Breast epithelium (tissue), 4 donors: ENCODE measurements at regions not wholly inside any gene's neighbourhood (a gene's known extent, or its start where the extent isn't known, plus 50 kb on each side); places are given as distances from the start of the nearest gene placed in this dataset.

ENCODE experiments used
- DNase-seq, 2 donors: peaks; one replicate each; pipeline ENCODE4 v3.0.0-alpha.2; 2019; ENCODE audit warnings: low spot score in 2 of 2
- H3K27ac ChIP-seq, 2 donors: fragments of 200-600 bp; sonication (generic) in 1 of 2; one replicate each; pipeline ENCODE4 v1.5.1; 2016 to 2019; ENCODE audit warnings: mild to moderate bottlenecking in 1 of 2
- H3K27me3 ChIP-seq, 2 donors: fragments of 200-600 bp; sonication (generic) in 1 of 2; one replicate each; pipeline versions ENCODE4 v1.5.1 to v1.6.0; 2017 to 2019; ENCODE audit warnings: control low read depth in 1 of 2, mild to moderate bottlenecking in 1 of 2
- H3K36me3 ChIP-seq: fragments of 200-600 bp; one replicate; pipeline ENCODE4 v1.5.1; 2019
- H3K4me1 ChIP-seq, 2 donors: fragments of 200-600 bp; sonication (generic); one replicate each; pipeline ENCODE4 v1.5.1; 2016 to 2019; ENCODE audit warnings: control low read depth in 1 of 2
- H3K4me3 ChIP-seq, 3 donors: fragments of 200-600 bp; sonication (generic); 1 replicate in 2 of 3; 2 replicates in 1 of 3; pipeline ENCODE4 v1.5.1; 2016 to 2019; ENCODE audit warnings: mild to moderate bottlenecking in 3 of 3, moderate library complexity in 2 of 3
- H3K9me3 ChIP-seq, 2 donors: fragments of 200-600 bp; sonication (generic) in 1 of 2; one replicate each; pipeline ENCODE4 v1.5.1; 2016 to 2019; ENCODE audit warnings: control low read depth in 1 of 2
- CTCF ChIP-seq, 3 donors: fragments of 450-650 bp; IDR thresholded peaks; one replicate each; pipeline ENCODE4 v1.5.1; 2016 to 2017; ENCODE audit warnings: antibody characterized with exemption in 3 of 3, mild to moderate bottlenecking in 3 of 3, moderate library complexity in 3 of 3
- POLR2A ChIP-seq: fragments of 450-650 bp; IDR thresholded peaks from one replicate; pipeline ENCODE4 v1.6.1; 2016; ENCODE audit warnings: antibody characterized with exemption, mild to moderate bottlenecking, moderate library complexity
- POLR2AphosphoS5 ChIP-seq, 3 donors: sonication (generic); formaldehyde crosslinking; IDR thresholded peaks; one replicate each; pipeline ENCODE4 v1.6.1; 2017; ENCODE audit warnings: antibody characterized with exemption in 3 of 3
- intact Hi-C: fragments of 100-400 bp; cut with DNase I; formaldehyde crosslinking; loops from one replicate; pipeline ENCODE4 v1.15.1; 2023; ENCODE audit warnings: low total_unique reads

- H3K4me3 ChIP-seq, result no peak overlapping the region
- no peaks in the 10 kb centered on the region for H3K36me3 ChIP-seq
- no peak overlapping the region for H3K27ac ChIP-seq
- no peaks in the 10 kb centered on the region for H3K4me1 ChIP-seq
- H3K9me3 ChIP-seq, result no peaks in the 10 kb centered on the region
- intact Hi-C loops, result no loop called here
- TF ChIP-seq POLR2A (no peak), POLR2AphosphoS5 (IDR thresholded peaks at IDR 0.05) (no peak), CTCF (IDR thresholded peaks at IDR 0.05) (no peak)
- H3K27me3 ChIP-seq, result no peaks in the 10 kb centered on the region
- DNase-seq, result no peak
These were observed 418.2 kb downstream of the IRS2 start for GRCh38 chr13:109368230-109368629.

GRCh38 chr13:109366525-109366924, 419.9 kb downstream of the IRS2 start:
- TF ChIP-seq POLR2AphosphoS5 (IDR thresholded peaks at IDR 0.05), result no peak
- TF ChIP-seq CTCF (IDR thresholded peaks at IDR 0.05), result no peak
- TF ChIP-seq POLR2A, result no peak
- Histone ChIP-seq H3K36me3 (no peaks in the 10 kb centered on the region), H3K27ac (no peak overlapping the region), H3K4me3 (no peak overlapping the region), H3K27me3 (no peaks in the 10 kb centered on the region), H3K9me3 (no peaks in the 10 kb centered on the region), H3K4me1 (no peaks in the 10 kb centered on the region)
- intact Hi-C loops, result no loop called here
- no peak for DNase-seq

- Histone ChIP-seq H3K9me3 (no peaks in the 10 kb centered on the region), H3K4me1 (no peaks in the 10 kb centered on the region), H3K36me3 (no peaks in the 10 kb centered on the region), H3K27me3 (no peaks in the 10 kb centered on the region), H3K4me3 (no peak overlapping the region), H3K27ac (no peak overlapping the region)
- no peak for DNase-seq
- intact Hi-C loops, result no loop called here
- TF ChIP-seq POLR2A, result no peak
- no peak for TF ChIP-seq POLR2AphosphoS5 (IDR thresholded peaks at IDR 0.05)
- TF ChIP-seq CTCF (IDR thresholded peaks at IDR 0.05), result no peak
These were observed 423.0 kb downstream of the IRS2 start for GRCh38 chr13:109363431-109363830.

- Histone ChIP-seq H3K27me3 (no peaks in the 10 kb centered on the region), H3K9me3 (no peaks in the 10 kb centered on the region), H3K4me3 (no peak overlapping the region), H3K4me1 (no peaks in the 10 kb centered on the region), H3K36me3 (no peaks in the 10 kb centered on the region), H3K27ac (no peak overlapping the region)
- intact Hi-C loops, result no loop called here
- no peak for TF ChIP-seq POLR2AphosphoS5 (IDR thresholded peaks at IDR 0.05)
- TF ChIP-seq POLR2A, result no peak
- TF ChIP-seq CTCF (IDR thresholded peaks at IDR 0.05), result no peak
- no peak for DNase-seq
These were observed 423.8 kb downstream of the IRS2 start for GRCh38 chr13:109362616-109363015.

GRCh38 chr13:109361562-109362289, 424.7 kb downstream of the IRS2 start:
- Histone ChIP-seq H3K4me1 (no peaks in the 10 kb centered on the region), H3K27ac (no peak overlapping the region), H3K9me3 (no peaks in the 10 kb centered on the region), H3K4me3 (no peak overlapping the region), H3K36me3 (no peaks in the 10 kb centered on the region), H3K27me3 (no peaks in the 10 kb centered on the region)
- intact Hi-C loops, result no loop called here
- TF ChIP-seq CTCF (IDR thresholded peaks at IDR 0.05), result no peak
- no peak for DNase-seq
